SK-N-SH (cell line): ENCODE measurements at regions not wholly inside any gene's neighbourhood (a gene's known extent, or its start where the extent isn't known, plus 50 kb on each side); places are given as distances from the start of the nearest gene placed in this dataset.

ENCODE experiments used
- CTCF ChIA-PET: fragments of 300-600, 350-600 bp; formaldehyde crosslinking; extraction: SDS; loops from one replicate; lab custom pipeline; 2021; lab: Yijun Ruan, JAX
- POLR2A ChIA-PET: fragments of 350-600 bp; sonication (Branson Sonifier 250); formaldehyde crosslinking; extraction: SDS; loops from one replicate; lab custom pipeline; 2020; ENCODE audit warnings: antibody characterized with exemption, inconsistent platforms; lab: Yijun Ruan, JAX
- DNase-seq: peaks from one replicate; pipeline ENCODE4 v3.0.0; 2012
- H2AFZ ChIP-seq: fragments of 200-600 bp; sonication (generic); 2 replicates; pipeline ENCODE4 v1.8.1; 2016; ENCODE audit warnings: antibody characterized with exemption, mild to moderate bottlenecking, low read depth
- H3F3A ChIP-seq: fragments of 200-600 bp; sonication (generic); replicated peaks from 2 replicates; pipeline ENCODE3; 2016; ENCODE audit warnings: antibody characterized with exemption, mild to moderate bottlenecking; ENCODE audit not compliant: insufficient read depth
- H3K27ac ChIP-seq, 2 experiments: fragments of 200-500 bp in 1 of 2; fragments of 200-600 bp in 1 of 2; sonication (Bioruptor generic) in 1 of 2; sonication (generic), shearing (Covaris generic) in 1 of 2; 2 replicates each; pipeline versions ENCODE4 v1.5.1 to v1.6.1; 2014 to 2016; ENCODE audit warnings: low read depth in 2 of 2, inconsistent platforms in 1 of 2, low read length in 1 of 2, mild to moderate bottlenecking in 1 of 2, mixed read lengths in 1 of 2
- H3K27me3 ChIP-seq: fragments of 200-600 bp; sonication (generic), shearing (Covaris generic); 2 replicates; pipeline ENCODE4 v1.6.1; 2016; ENCODE audit warnings: mixed run types; ENCODE audit not compliant: insufficient read depth
- H3K36me3 ChIP-seq, 2 experiments: fragments of 200-500 bp in 1 of 2; fragments of 200-600 bp in 1 of 2; sonication (Bioruptor generic) in 1 of 2; sonication (generic) in 1 of 2; replicated peaks in 1 of 2; 2 replicates each; pipeline versions ENCODE3 to v1.5.1; 2014 to 2016; ENCODE audit warnings: low read length in 1 of 2, mild to moderate bottlenecking in 1 of 2; ENCODE audit not compliant: insufficient read depth in 2 of 2, control insufficient read depth in 1 of 2
- H3K4me1 ChIP-seq, 2 experiments: fragments of 200-500 bp in 1 of 2; fragments of 200-600 bp in 1 of 2; sonication (Bioruptor generic) in 1 of 2; sonication (generic), shearing (Covaris generic) in 1 of 2; 2 replicates each; pipeline versions ENCODE4 v1.5.1 to v1.6.1; 2014 to 2016; ENCODE audit warnings: low read depth in 1 of 2, low read length in 1 of 2, mixed run types in 1 of 2; ENCODE audit not compliant: insufficient read depth in 2 of 2, control insufficient read depth in 1 of 2
- H3K4me2 ChIP-seq: fragments of 200-600 bp; sonication (generic), shearing (Covaris generic); 2 replicates; pipeline ENCODE4 v1.6.1; 2017; ENCODE audit warnings: mixed run types
- H3K4me3 ChIP-seq, 2 experiments: fragments of 200-500 bp in 1 of 2; fragments of 200-600 bp in 1 of 2; sonication (Bioruptor generic) in 1 of 2; sonication (generic), shearing (Covaris generic) in 1 of 2; 2 replicates each; pipeline versions ENCODE4 v1.5.1 to v1.8.1; 2014 to 2016; ENCODE audit warnings: low read depth in 2 of 2, inconsistent platforms in 1 of 2, low read length in 1 of 2, mild to moderate bottlenecking in 1 of 2, mixed read lengths in 1 of 2, moderate library complexity in 1 of 2
- H3K79me2 ChIP-seq: fragments of 200-600 bp; sonication (generic); 2 replicates; pipeline ENCODE4 v1.8.1; 2017; ENCODE audit warnings: mild to moderate bottlenecking; ENCODE audit not compliant: insufficient read depth
- H3K9ac ChIP-seq: fragments of 200-600 bp; sonication (generic); 2 replicates; pipeline ENCODE4 v1.6.1; 2017; ENCODE audit warnings: mixed run types
- H3K9me2 ChIP-seq: fragments of 200-600 bp; sonication (generic); 2 replicates; pipeline ENCODE4 v1.6.1; 2017; ENCODE audit warnings: mixed run types
- H3K9me3 ChIP-seq: fragments of 200-600 bp; sonication (generic); 2 replicates; pipeline ENCODE4 v1.6.1; 2017; ENCODE audit warnings: mixed run types, mild to moderate bottlenecking, moderate library complexity
- H4K20me1 ChIP-seq: fragments of 200-600 bp; sonication (generic); 2 replicates; pipeline ENCODE4 v1.6.1; 2017; ENCODE audit warnings: mild to moderate bottlenecking, mixed run types; ENCODE audit not compliant: insufficient read depth
- CHD2 ChIP-seq: fragments of 150-350 bp; IDR thresholded peaks from 2 replicates; pipeline ENCODE4 v1.6.1; 2018; ENCODE audit warnings: low read length; ENCODE audit not compliant: partially characterized antibody
- CTCF ChIP-seq: fragments of 200-600 bp; sonication (generic); IDR thresholded peaks from 2 replicates; pipeline ENCODE4 v1.6.1; 2017; ENCODE audit warnings: antibody characterized with exemption, mild to moderate bottlenecking, moderate library complexity
- ELF1 ChIP-seq: IDR thresholded peaks from 2 replicates; pipeline ENCODE4 v1.4.0; 2012
- EP300 ChIP-seq, 2 experiments: IDR thresholded peaks; 2 replicates each; pipeline versions ENCODE4 v1.4.0 to v1.6.1; 2012; ENCODE audit warnings: borderline replicate concordance in 1 of 2, low read depth in 1 of 2, low read length in 1 of 2
- EZH2phosphoT487 ChIP-seq: fragments of 200-600 bp; sonication (generic); IDR thresholded peaks from 2 replicates; pipeline ENCODE4 v1.6.1; 2017; ENCODE audit warnings: low read depth, mixed run types, mild to moderate bottlenecking, antibody characterized with exemption, moderate library complexity, borderline replicate concordance
- FOSL2 ChIP-seq: IDR thresholded peaks from 2 replicates; pipeline ENCODE4 v1.4.0; 2012; ENCODE audit warnings: low read depth, mild to moderate bottlenecking, moderate library complexity, borderline replicate concordance
- FOXJ3 ChIP-seq: sonication (generic); formaldehyde crosslinking; IDR thresholded peaks from 2 replicates; pipeline ENCODE4 v1.5.1; 2020; ENCODE audit warnings: mild to moderate bottlenecking, missing genetic modification reagents
- FOXM1 ChIP-seq: IDR thresholded peaks from 2 replicates; pipeline ENCODE4 v1.4.0; 2012; ENCODE audit warnings: low read depth, mild to moderate bottlenecking
- GABPA ChIP-seq: IDR thresholded peaks from 2 replicates; pipeline ENCODE4 v1.4.0; 2012; ENCODE audit warnings: low read depth, mild to moderate bottlenecking
- GATA2 ChIP-seq: sonication (generic); formaldehyde crosslinking; IDR thresholded peaks from 2 replicates; pipeline ENCODE4 v1.5.0; 2020; ENCODE audit warnings: mild to moderate bottlenecking, missing genetic modification reagents
- JUND ChIP-seq: IDR thresholded peaks from 2 replicates; pipeline ENCODE4 v1.4.0; 2012
- MEF2A ChIP-seq: IDR thresholded peaks from 2 replicates; pipeline ENCODE4 v1.4.0; 2012; ENCODE audit warnings: low read depth, borderline replicate concordance
- MXI1 ChIP-seq: IDR thresholded peaks from 2 replicates; pipeline ENCODE4 v1.6.1; 2012; ENCODE audit warnings: mild to moderate bottlenecking, low read depth, low read length, improper control_type of control experiment
- POLR2AphosphoS5 ChIP-seq: IDR thresholded peaks from 2 replicates; pipeline ENCODE4 v1.6.1; 2012; ENCODE audit warnings: low read depth, low read length
- RAD21 ChIP-seq: IDR thresholded peaks from 2 replicates; pipeline ENCODE4 v1.6.1; 2012; ENCODE audit warnings: mild to moderate bottlenecking, low read length
- RFX5 ChIP-seq: IDR thresholded peaks from 2 replicates; pipeline ENCODE4 v1.6.1; 2012; ENCODE audit warnings: mild to moderate bottlenecking, improper control_type of control experiment, low read length
- TAF1 ChIP-seq: IDR thresholded peaks from 2 replicates; pipeline ENCODE4 v1.6.1; 2012; ENCODE audit warnings: low read depth, mild to moderate bottlenecking, low read length, moderate library complexity, borderline replicate concordance
- TCF12 ChIP-seq: IDR thresholded peaks from 2 replicates; pipeline ENCODE4 v1.4.0; 2012
- TEAD4 ChIP-seq: IDR thresholded peaks from 2 replicates; pipeline ENCODE4 v1.4.0; 2012; ENCODE audit warnings: mild to moderate bottlenecking, borderline replicate concordance; ENCODE audit not compliant: insufficient read depth
- USF1 ChIP-seq: IDR thresholded peaks from 2 replicates; pipeline ENCODE4 v1.4.0; 2012; ENCODE audit warnings: low read depth, borderline replicate concordance
- YY1 ChIP-seq: IDR thresholded peaks from 2 replicates; pipeline ENCODE4 v1.4.0; 2012; ENCODE audit warnings: low read depth, mild to moderate bottlenecking
- ZBTB33 ChIP-seq: IDR thresholded peaks from 2 replicates; pipeline ENCODE4 v1.4.0; 2012; ENCODE audit warnings: low read depth, borderline replicate concordance
- WGBS: methylation state at CpG from one replicate; pipeline ENCODE4 v1.1.6; 2017; ENCODE audit warnings: low lambda C conversion rate; 5-methylcytosine and 5-hydroxymethylcytosine counted together

GRCh38 chr13:65746406-65746921, 1483.7 kb downstream of the PCDH9 start:
- POLR2A ChIA-PET = no interaction called here
- Histone ChIP-seq H3K4me1 (no peaks in the 10 kb centered on the region), H3K9ac (no peak overlapping the region), H3K36me3 (no peaks in the 10 kb centered on the region), H2AFZ (no peak overlapping the region), H3K4me3 (no peak overlapping the region), H3K79me2 (no peaks in the 10 kb centered on the region), H3F3A (no peaks in the 10 kb centered on the region), H3K9me3 (no peaks in the 10 kb centered on the region), H3K4me2 (no peak overlapping the region), H3K9me2 (no peaks in the 10 kb centered on the region), H4K20me1 (no peaks in the 10 kb centered on the region)
- WGBS = 96% methylated on average over 4 of the region's 4 CpGs
- CTCF ChIA-PET = no interaction called here
- TF ChIP-seq MXI1 = no peak
- no peak for TF ChIP-seq TEAD4
- TF ChIP-seq FOXJ3 = no peak
- no peak for TF ChIP-seq YY1
- TF ChIP-seq RAD21 = no peak
- no peak for TF ChIP-seq GABPA
- TF ChIP-seq ZBTB33 = no peak
- no peak for TF ChIP-seq USF1
- TF ChIP-seq, all 33 proteins: peak for 0
- DNase-seq = no peak
- Histone ChIP-seq H3K27me3 (no peaks in the 10 kb centered on the region), H3K27ac (no peak overlapping the region)

GRCh38 chr13:65744836-65745235, 1485.3 kb downstream of the PCDH9 start:
- Histone ChIP-seq H2AFZ (peak overlapping the region; percentile 35; the same call in 1 of the 2 replicates), H3K9ac (no peak overlapping the region), H3K79me2 (no peaks in the 10 kb centered on the region), H3K4me1 (no peaks in the 10 kb centered on the region), H3K27ac (peak overlapping the region in 1 of 2 experiments; percentile 14; a peak in 1 of 4 replicates), H3F3A (no peaks in the 10 kb centered on the region), H3K4me3 (no peak overlapping the region), H4K20me1 (no peaks in the 10 kb centered on the region), H3K9me2 (no peaks in the 10 kb centered on the region), H3K36me3 (no peaks in the 10 kb centered on the region), H3K4me2 (no peak overlapping the region), H3K27me3 (no peaks in the 10 kb centered on the region), H3K9me3 (no peaks in the 10 kb centered on the region)
- POLR2A ChIA-PET = no interaction called here
- TF ChIP-seq FOXJ3 (no peak), FOXM1 (no peak), GABPA (no peak), MEF2A (no peak), EZH2phosphoT487 (no peak), TCF12 (no peak), CTCF (no peak), YY1 (no peak), POLR2AphosphoS5 (no peak), TEAD4 (no peak), MXI1 (no peak), FOSL2 (no peak), ELF1 (no peak), GATA2 (CRISPR knock-in tag) (no peak), JUND (no peak), RFX5 (no peak), CHD2 (no peak), RAD21 (no peak), TAF1 (no peak), EP300 (IDR thresholded peaks at IDR 0.05; ENCODE audit: borderline replicate concordance in 1 of 2, low read depth in 1 of 2, low read length in 1 of 2) (no peak)
- no peak for DNase-seq
- WGBS = 20% methylated on average over 2 of the region's 2 CpGs
- CTCF ChIA-PET = no interaction called here
